HG03064 (cell line): ENCODE measurements at regions not wholly inside any gene's neighbourhood (a gene's known extent, or its start where the extent isn't known, plus 50 kb on each side); places are given as distances from the start of the nearest gene placed in this dataset.
A peak's percentile ranks its signal among the peaks of the same experiment; 100 is the strongest.

Source experiments
- ATAC-seq: cut with Tn5 transposase; IDR thresholded peaks from one replicate; pipeline ENCODE4 v1.9.1; 2021; ENCODE audit warnings: low read depth; ENCODE audit not compliant: unreplicated experiment

DNA sequence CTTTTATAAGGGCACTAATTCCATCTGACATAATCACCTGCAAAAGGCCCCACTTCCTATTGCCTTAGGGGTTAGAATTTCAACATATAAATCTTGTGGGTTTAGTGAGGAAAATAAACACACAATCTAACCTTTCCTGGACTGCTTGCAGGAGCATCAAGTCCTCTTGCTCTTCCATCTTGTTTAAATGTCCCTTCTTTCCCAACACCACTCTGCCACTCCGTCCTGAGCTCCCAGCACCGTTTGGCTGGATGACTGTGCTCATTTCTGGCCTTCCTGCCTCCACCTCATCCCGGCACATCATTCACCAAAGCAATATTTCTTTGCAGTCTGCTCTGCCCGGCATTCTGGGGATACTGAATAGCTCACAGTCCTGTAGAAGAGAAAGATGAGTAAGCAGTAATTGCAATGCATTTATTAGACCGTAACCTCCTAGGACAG is 247.8 kb downstream of the BCL2 start:
- no peak for ATAC-seq

DNA sequence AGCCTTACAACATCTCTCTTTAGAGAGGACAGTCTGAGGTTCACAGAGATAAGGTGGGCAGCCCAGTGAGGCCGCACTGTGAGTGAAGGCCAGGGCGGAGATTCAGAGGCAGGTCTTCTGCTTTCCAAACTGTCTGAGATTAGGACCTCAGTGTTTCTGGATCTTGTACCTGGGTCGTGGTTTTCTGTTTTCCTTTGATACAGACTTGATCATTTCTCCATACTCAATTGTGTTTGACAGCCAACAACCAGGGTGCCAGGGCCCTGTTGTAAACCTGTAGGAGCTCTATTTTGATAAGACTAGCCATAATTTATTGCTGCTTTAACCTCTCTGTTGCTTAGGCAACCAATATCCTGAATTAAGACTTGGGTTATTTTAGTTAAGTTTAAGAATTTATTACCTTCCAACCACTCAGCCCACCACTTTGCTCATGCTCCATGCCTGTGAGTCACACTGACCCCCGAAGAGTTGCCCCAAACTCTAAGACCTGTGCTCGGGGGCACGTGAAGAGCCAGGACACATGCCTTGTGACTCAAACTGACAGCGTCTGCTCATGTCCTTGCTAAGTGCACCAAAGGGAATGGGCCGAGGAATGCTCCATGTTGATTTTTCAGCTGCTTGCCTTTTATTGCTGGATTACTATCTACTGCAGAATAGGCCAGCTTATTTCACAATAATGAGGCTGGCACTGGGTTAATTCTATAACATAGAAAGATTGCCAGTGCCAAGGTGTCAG is 248.6 kb downstream of the BCL2 start:
- ATAC-seq = no peak

DNA sequence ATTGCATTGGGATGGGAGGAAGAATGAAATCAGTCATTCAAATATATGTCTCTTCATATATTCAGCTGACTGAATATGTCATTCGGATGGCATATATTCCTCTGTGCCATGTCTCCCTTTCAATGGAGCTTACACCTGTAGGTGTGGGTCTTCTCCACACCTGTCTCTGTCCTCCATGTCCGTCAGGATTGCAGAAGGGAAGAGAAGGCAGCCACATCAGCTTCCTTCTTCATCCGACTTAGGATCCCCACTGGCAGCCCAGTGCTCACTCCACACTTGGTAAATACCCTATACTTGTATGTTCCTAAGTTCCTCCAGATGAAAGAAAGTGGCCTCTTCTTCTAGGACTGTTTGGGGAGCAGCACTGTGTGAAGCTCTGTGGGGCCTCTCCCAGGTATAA is 250.1 kb downstream of the BCL2 start:
- ATAC-seq = no peak

DNA sequence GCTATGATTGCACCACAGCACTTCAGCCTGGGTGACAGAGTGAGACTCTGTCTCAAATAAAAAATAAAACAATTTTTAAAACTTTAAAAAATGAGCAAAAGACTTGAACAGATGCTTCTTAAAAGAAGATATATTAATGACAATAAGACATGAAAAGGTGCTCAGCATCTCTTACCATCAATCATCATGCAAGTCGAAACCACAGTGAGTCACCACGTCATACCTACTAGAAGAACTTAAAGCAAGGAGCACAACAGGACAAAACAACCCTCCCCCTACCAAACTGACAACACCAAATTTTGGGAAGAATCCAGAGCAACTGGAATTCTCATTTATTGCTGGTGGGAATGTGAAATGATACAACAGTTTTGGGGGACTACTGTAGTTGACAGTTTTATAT is 251.6 kb downstream of the BCL2 start:
- no peak for ATAC-seq

DNA sequence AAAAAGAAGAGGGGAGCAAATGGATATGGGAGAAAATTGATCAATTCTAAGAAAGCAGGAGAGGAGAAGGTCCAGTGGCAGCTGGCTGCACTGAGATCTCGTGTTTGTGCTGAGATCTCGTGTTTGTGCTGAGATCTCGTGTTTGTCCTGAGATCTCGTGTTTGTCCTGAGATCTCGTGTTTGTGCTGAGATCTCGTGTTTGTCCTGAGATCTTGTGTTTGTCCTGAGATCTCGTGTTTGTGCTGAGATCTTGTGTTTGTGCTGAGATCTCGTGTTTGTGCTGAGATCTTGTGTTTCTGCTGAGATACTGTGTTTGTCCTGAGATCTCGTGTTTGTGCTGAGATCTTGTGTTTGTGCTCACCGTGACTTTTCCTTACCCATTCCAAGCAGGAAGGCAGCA is 254.4 kb downstream of the BCL2 start:
- ATAC-seq = no peak

DNA sequence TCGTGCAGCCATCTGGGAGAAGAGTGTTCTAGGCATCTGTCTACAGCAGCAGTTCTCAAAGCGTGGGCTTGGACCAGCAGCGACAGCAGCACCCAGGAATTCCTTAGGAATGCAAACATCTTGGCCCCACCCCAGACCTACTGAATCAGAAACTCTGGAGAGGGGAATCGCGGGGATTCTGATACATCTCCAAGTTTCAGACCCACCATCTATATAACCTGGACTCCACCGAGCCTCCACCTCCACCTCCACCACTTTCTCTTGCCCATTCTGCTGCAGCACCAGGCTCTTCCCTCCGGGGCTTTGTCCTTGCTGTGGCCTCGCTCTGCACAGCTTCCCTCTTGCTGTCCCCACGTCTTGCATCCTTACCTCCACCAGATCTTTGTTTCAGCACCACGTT is 256.4 kb downstream of the BCL2 start:
- no peak for ATAC-seq

DNA sequence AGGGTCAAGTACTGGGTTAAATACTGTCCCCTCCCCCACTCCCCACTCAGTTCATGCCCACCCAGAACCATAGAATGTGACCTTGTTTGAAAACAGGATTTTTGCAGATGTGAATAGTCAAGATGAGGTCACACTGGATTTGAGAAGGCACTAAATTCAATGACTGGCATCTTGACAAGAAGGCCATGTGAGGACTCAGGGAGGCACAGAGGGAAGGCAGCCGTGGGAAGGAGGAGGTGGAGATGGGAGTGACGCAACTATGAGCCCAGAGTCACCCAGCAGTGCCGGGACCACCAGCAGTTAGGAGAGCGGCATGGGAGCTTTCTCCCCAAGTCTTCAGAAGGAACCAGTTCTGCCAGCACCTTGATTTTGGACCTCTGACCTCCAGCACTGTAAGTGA is 257.3 kb downstream of the BCL2 start:
- no peak for ATAC-seq

DNA sequence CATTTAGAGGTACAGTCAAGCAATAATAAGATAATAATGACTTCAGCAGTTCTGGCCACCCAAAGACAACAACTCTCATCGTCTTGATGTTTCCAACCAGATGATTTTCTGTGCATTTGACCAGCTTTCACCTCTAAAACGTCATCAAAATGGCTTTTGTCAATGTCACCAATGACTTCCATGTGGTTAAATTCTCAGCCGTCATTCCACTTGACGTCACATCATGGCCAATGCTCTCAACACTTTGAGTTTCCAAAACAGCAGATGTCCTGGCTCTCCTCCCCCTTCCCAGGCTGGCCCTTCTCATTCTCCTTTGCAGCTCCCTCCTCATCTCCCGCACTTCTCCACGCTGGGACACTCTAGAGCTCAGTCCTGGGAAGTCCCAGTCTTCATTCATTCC is 258.3 kb downstream of the BCL2 start:
- no peak for ATAC-seq

DNA sequence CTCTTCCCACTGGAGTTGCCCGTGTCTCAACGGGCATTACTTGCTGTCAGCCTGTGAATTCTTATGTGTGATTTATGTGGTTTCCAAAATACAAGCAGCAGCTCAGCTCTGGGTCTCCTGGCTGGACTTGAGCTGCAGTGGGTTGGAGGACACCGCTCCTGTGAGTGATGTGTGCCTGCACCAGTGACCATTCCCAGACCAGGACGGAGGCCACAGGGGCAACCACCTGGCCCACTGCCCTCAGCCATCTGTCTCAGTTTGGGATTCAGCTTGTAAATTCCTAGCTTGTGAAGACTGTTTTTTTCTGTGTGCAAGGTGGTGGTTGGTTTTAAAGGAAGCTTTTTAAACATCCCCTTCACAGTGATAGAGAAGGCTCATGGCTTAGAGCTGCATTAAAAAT is 261.0 kb downstream of the BCL2 start:
- ATAC-seq = no peak

DNA sequence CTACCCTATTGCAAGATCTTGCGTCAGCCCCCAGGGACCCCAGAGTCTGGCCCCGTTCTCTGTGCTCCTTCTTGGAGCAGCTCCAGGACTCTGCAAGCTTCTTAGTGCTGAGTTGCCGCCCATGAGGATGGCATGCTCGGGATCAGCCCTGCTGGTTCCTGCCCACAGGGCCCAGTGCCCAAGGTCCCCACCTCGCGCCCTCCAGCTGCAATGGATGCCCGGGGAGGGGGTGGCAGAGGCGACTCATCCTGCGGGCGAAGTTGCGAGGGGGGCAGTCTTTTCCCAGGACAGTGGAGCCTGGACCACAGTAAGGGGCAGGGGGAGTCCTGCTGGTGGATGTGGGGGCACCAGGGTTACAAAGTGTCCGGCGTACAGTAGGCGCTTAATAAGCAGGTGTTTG is 261.9 kb downstream of the BCL2 start:
- ATAC-seq = no peak

DNA sequence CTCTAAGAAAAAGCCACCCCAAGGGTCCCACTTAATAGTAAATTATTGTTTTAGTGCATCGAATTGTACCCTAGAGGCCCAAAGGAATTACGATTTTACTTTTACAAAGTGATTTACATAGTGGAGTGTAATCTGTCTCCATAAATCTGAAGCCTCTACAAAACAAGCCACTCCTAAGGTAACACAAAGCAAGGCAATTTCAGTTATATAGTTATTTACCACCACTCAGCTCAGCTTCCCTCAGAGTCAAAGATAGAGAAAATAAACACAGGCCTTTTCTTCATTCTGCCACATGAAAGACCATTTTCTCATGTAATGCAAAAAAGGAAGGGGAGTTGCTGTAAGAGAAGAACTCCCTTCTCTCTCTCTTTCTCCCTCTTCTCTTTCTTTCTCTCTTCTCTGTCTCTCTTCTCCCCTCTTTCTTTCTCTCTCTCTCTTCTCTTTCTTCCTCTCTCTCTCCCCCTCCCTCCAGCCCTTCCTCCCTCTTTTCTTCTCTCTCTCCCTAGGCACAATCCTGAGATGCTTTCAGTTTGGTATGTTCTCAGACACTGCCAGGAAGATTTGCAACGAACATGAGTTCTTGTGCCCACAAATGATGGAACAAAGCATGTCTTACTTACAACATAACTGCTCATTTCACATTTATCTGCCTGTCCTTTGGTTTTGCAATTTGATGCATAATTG is 264.5 kb downstream of the BCL2 start:
- ATAC-seq = no peak

DNA sequence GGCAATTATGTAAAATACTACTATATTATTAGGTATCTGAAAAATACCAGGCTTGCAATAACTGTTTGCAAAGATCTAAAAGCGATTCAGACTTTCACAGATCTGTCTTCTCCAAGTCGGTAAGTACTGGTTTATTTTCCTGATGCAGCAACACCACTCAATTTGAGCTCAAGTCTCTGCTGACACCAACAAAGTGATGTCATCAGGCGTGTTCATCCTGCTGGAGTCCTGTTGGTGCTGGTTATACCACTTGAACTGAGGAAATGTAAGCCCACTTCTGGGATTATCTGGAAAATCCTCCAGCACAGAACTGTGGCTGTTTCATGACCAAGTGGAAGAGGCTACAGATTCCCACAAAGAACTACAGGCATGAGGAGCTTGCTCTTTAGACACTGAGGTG is 267.6 kb downstream of the BCL2 start:
- no peak for ATAC-seq

DNA sequence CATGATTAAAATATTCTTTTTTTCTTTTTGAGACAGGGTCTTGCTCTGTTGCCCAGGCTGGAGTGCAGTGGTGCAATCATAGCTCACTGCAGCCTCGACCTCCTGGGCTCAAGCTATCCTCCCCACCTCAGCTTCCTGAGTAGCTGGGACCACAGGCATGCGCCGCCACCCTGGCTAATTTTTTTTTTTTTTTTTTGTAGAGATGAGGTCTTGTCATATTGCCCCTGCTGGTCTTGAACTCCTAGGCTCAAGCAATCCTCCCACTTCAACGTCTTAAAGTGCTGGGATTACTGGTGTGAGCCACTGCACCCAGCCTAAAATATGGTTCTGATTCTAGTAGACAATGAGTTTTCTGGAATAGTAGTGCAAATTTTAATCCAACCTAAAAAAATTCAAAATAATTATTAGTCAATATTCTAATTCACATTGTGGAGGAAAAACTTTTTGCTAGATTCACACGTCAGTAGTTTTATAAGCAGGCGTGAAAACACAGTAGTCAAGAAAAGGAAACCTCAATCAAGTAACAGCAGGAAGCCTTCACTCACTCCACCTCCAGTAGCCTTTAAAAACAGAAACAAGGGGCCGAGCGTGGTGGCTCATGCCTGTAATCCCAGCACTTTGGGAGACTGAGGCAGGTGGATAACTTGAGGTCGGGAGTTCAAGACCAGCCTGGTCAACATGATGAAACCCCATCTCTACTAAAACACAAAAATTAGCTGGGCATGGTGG is 268.7 kb downstream of the BCL2 start:
- peak; percentile 73 for ATAC-seq

DNA sequence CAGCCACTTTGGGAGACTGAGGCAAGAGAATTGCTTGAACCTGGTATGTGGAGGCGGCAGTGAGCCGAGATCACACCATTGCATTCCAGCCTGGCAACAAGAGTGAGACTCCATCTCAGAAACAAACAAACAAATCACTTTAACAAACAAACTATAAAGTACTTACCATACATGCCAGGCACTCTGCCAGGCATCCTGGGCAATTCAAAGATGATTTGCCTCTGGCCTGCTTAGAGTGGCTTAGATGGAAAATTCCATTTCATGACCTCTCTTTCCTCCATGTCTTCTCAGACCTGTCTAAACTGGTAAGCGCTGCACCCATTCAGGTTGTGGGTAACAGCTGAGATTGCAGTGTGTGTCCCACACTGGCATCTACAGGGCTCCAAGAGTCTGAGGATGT is 273.2 kb downstream of the BCL2 start:
- no peak for ATAC-seq

DNA sequence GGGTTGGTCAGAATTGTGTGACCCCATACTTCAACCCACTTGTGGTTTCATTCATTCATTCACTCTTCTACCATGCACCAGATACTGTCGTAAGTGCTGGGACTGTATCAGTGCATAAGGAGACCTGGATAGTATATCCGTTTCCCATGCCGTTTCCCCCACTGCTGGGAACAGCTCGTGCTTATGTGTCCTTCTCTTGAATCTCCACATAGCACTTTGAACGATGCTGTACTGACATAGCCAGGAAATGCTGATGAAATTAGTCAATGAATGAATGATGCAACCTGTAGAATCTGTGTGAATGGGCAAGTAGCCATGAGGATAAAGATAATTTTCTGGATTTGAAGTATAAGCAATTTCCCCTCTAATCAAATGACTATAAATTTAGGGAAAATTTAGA is 276.1 kb downstream of the BCL2 start:
- no peak for ATAC-seq

DNA sequence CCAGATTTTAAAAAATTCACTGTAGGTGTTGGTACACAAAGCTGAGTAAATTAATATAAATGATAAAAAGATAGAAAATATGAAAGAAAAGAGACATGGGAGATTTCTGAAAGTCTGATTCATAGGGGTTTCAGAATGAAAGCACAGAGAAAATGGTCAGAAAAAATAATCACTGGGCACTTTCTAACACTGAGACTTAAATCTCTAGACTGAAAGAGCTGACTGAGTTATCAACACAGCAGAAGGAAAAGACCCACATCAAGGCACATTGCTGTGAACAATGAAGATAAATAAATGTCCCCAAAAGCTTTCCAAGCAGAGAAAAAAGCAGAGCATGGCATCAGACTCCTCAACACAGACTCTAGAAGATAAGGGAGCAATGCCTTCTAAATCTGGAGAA is 277.2 kb downstream of the BCL2 start:
- ATAC-seq = no peak

DNA sequence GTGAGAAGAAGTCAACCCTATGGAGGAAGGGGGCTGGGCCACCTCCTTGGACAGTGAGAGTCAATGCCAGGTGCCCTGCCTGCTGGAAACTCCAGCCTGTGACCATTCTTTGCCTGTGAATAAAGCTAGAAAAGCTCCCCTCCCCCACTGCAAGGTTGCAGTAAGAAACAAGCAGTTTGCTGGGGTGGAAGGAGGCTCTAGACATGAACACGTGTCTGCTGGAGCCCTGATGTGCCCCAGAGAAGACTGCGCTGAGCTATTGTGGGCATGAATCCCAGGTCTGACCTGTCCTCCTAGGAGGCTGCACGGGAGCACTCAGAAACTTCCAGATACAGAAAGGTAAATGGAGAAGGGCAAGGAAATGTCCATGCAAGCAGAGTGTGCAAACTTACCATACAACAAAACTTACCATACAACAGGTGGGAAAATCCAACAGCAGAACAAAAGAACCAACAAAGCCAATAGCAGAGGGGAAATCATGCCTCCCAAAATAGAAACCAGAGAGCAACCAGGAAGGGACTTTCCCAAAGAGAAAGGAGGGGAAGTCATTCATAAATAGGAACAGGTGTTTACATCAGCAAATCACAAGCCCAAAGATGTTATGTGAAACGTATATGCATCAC is 278.7 kb downstream of the BCL2 start:
- ATAC-seq = no peak

DNA sequence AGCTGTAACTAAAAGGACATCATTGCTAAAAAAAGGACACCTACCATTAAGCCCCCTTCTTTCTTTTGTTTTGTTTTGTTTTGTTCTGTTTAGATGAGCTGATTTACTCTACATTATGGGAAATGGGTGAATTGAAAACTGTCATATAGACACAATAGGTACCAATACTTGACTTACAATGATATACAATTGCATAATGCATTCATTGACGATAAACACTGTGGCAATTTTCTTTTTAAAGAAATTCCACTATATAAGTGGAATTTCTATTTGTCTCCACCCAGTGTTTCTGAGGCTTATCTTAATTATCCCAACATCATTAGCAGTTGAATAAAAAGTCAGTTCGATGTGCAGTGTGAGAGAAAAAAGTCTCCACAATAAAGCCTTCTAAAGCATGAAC is 282.1 kb downstream of the BCL2 start:
- no peak for ATAC-seq

DNA sequence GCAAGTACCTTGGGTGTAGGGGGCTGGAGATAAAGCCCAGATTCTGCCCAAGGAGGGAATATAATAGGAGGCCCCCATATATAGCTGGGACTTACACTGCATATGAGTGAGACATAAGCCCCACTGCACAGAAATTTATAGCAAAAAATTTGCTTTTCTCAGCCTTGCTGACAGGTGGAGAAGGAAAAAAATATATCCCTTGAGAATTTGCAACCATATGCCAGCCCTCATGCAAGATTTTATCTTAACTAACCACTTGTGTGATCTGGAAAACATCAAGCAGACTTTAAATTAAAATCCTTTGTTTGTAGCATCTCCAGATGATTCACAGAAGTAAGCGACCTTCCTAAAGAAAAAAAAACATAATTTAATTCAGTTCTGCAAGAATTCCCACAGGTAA is 288.2 kb downstream of the BCL2 start:
- no peak for ATAC-seq
